ENCODE measurements at regions not wholly inside any gene's neighbourhood (a gene's known extent, or its start where the extent isn't known, plus 50 kb on each side); places are given as distances from the start of the nearest gene placed in this dataset.
A peak's percentile ranks its signal among the peaks of the same experiment; 100 is the strongest.

- in situ Hi-C loops (cut with HindIII; ENCODE audit: low pct_unique_long_range_greater_than_20kb, low sequenced_read_pairs), result no loop called here
- TF ChIP-seq JUND (IDR thresholded peaks at IDR 0.05; ENCODE audit: low read depth), result no peak
- no peak for DNase-seq (ENCODE audit: low read depth in 1 of 2, low spot score in 1 of 2)
Measured at GRCh38 chr2:117698287-117698686, 116.2 kb upstream of the DDX18 start.

- no peak for DNase-seq (ENCODE audit: low read depth in 1 of 2, low spot score in 1 of 2)
- no peak for TF ChIP-seq JUND (IDR thresholded peaks at IDR 0.05; ENCODE audit: low read depth)
- in situ Hi-C loops (cut with HindIII; ENCODE audit: low pct_unique_long_range_greater_than_20kb, low sequenced_read_pairs), result no loop called here
Measured at GRCh38 chr2:117698819-117699218, 115.7 kb upstream of the DDX18 start.

DNA sequence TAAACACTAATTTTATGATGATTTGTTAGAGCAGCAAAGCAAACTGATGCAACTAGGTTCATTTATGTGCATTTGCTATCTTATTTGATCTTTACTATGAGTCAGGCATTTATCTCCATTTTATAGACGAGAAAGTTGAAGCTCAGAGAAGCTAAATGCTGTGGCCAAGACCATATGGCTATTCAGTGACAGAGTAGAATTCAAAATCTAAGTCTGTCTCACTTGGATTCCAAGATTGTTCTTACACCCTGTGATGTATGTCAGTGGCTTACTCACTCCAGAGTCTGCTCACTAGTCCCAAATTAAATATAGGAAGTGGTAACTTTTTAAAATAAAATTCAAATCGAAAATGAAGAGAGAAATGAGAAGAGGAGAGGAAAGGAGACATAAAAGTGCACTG lies 114.0 kb upstream of the DDX18 start:
- TF ChIP-seq JUND (IDR thresholded peaks at IDR 0.05; ENCODE audit: low read depth), result no peak
- in situ Hi-C loops (cut with HindIII; ENCODE audit: low pct_unique_long_range_greater_than_20kb, low sequenced_read_pairs), result no loop called here
- DNase-seq (ENCODE audit: low read depth in 1 of 2, low spot score in 1 of 2), result no peak

DNA sequence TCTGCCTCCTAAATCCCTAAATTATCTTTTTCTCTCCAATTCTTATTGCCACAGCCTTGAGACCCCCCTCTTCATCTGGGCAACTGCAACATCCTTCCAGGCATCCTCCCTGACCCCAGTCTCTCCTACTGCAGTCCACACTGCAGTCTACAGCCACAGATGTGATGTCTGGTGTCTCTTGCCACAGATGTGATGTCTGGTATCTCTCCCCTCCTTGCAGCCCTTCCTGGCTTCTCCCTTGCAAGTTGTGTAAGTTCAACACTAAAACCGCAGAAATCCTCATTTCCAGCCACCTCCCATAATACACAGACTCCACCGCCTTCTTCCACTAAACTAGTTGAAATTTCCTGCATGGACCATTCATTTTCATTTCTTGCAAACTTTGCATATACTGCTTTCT lies 113.1 kb upstream of the DDX18 start:
- no peak for TF ChIP-seq JUND (IDR thresholded peaks at IDR 0.05; ENCODE audit: low read depth)
- in situ Hi-C loops (cut with HindIII; ENCODE audit: low pct_unique_long_range_greater_than_20kb, low sequenced_read_pairs), result no loop called here
- no peak for DNase-seq (ENCODE audit: low read depth in 1 of 2, low spot score in 1 of 2)

GRCh38 chr2:117702098-117702497 lies 112.4 kb upstream of the DDX18 start:
- in situ Hi-C loops (cut with HindIII; ENCODE audit: low pct_unique_long_range_greater_than_20kb, low sequenced_read_pairs), result no loop called here

GRCh38 chr2:117703858-117704257 lies 110.6 kb upstream of the DDX18 start:
- DNase-seq (ENCODE audit: low read depth in 1 of 2, low spot score in 1 of 2), result peak in 1 of 2 experiments; percentile 19
- TF ChIP-seq JUND (IDR thresholded peaks at IDR 0.05; ENCODE audit: low read depth), result no peak
- in situ Hi-C loops (cut with HindIII; ENCODE audit: low pct_unique_long_range_greater_than_20kb, low sequenced_read_pairs), result no loop called here

More at GRCh38 chr2:117702098-117702497, 112.4 kb upstream of the DDX18 start:
- TF ChIP-seq JUND (IDR thresholded peaks at IDR 0.05; ENCODE audit: low read depth), result no peak
- DNase-seq (ENCODE audit: low read depth in 1 of 2, low spot score in 1 of 2), result no peak

GRCh38 chr2:117704818-117705217 lies 109.7 kb upstream of the DDX18 start:
- no peak for TF ChIP-seq JUND (IDR thresholded peaks at IDR 0.05; ENCODE audit: low read depth)
- in situ Hi-C loops (cut with HindIII; ENCODE audit: low pct_unique_long_range_greater_than_20kb, low sequenced_read_pairs), result no loop called here
- DNase-seq (ENCODE audit: low read depth in 1 of 2, low spot score in 1 of 2), result no peak

DNA sequence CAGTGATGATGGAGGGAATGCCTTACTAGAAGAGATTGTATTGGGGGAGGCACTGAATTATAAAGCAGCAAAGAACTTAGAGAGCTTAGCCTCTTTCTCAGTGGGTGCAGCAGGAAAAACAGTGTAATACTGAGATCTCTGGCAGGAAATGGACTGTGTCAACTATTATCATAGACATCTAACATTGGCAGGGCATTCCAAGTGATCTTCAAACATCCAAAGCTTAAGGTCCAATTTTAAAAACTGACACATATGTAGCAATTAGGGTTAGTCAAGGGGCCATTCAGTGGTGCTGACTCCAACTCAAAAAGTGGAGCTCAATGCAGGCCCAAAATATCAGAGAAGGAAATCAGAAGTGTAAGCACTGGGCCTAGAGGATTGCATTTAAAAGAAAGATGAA lies 106.6 kb upstream of the DDX18 start:
- no peak for TF ChIP-seq JUND (IDR thresholded peaks at IDR 0.05; ENCODE audit: low read depth)
- DNase-seq (ENCODE audit: low read depth in 1 of 2, low spot score in 1 of 2), result no peak
- in situ Hi-C loops (cut with HindIII; ENCODE audit: low pct_unique_long_range_greater_than_20kb, low sequenced_read_pairs), result no loop called here

DNA sequence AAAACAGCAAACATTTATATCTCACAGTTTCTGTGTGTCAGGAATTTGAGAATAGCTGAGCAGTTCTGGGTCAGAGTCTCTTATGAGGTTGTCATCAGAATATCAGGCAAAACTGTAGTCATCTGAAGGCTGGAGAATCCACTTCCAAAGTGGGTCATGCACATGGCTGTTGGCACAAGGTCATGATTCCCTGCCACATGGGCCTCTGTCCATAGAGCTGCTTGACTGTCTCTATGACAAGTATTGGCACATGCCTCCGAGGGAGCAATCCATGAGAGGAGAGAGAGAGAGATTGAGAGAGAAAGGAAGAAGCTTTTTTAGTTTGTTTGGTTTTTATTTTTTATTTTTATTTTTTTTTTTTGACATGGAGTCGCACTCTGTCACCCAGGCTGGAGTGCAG lies 101.8 kb upstream of the DDX18 start:
- in situ Hi-C loops (cut with HindIII; ENCODE audit: low pct_unique_long_range_greater_than_20kb, low sequenced_read_pairs), result no loop called here
- TF ChIP-seq JUND (IDR thresholded peaks at IDR 0.05; ENCODE audit: low read depth), result no peak
- DNase-seq (ENCODE audit: low read depth in 1 of 2, low spot score in 1 of 2), result no peak

- in situ Hi-C loops (cut with HindIII; ENCODE audit: low pct_unique_long_range_greater_than_20kb, low sequenced_read_pairs), result no loop called here
- TF ChIP-seq JUND (IDR thresholded peaks at IDR 0.05; ENCODE audit: low read depth), result no peak
- no peak for DNase-seq (ENCODE audit: low read depth in 1 of 2, low spot score in 1 of 2)
Measured at GRCh38 chr2:117714110-117714509, 100.4 kb upstream of the DDX18 start.

DNA sequence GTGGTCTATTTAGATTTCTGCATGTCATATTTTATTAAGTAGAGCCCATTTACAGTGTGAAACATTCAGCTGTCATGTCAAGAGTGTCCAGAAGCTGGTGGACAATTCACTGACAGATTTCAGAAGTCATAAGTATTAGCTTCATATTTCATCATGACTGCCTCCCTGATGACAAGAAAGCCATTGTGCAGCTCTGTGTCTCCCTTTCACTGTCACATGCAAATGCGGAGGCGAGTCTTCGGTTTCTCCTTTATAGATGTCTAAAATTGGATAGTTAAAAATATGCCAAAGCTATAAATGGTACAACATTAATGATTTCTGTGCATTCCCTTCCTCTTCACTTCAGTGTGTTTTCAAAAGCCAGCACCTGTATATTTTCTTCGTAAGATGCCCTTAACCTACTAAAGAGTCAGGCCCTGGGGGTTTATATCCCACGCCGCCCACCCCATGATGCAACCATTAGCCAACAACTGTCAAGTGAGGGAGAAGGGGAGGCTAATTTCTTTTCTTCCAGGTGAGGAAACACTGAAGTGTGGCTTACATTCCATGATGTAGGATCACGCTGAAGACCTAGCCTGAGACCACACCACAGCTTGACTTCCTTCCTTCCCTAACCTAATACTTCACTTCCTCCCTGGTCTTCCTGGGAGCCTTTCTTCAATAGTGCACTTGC lies 99.6 kb upstream of the DDX18 start:
- in situ Hi-C loops (cut with HindIII; ENCODE audit: low pct_unique_long_range_greater_than_20kb, low sequenced_read_pairs), result no loop called here
- TF ChIP-seq JUND (IDR thresholded peaks at IDR 0.05; ENCODE audit: low read depth), result no peak
- no peak for DNase-seq (ENCODE audit: low read depth in 1 of 2, low spot score in 1 of 2)

GRCh38 chr2:117716505-117716904 lies 98.0 kb upstream of the DDX18 start:
- in situ Hi-C loops (cut with HindIII; ENCODE audit: low pct_unique_long_range_greater_than_20kb, low sequenced_read_pairs), result no loop called here
- no peak for DNase-seq (ENCODE audit: low read depth in 1 of 2, low spot score in 1 of 2)
- no peak for TF ChIP-seq JUND (IDR thresholded peaks at IDR 0.05; ENCODE audit: low read depth)

- TF ChIP-seq JUND (IDR thresholded peaks at IDR 0.05; ENCODE audit: low read depth), result no peak
- in situ Hi-C loops (cut with HindIII; ENCODE audit: low pct_unique_long_range_greater_than_20kb, low sequenced_read_pairs), result no loop called here
- DNase-seq (ENCODE audit: low read depth in 1 of 2, low spot score in 1 of 2), result peak in 1 of 2 experiments; percentile 5
Measured at GRCh38 chr2:117717072-117717471, 97.4 kb upstream of the DDX18 start.

- DNase-seq (ENCODE audit: low read depth in 1 of 2, low spot score in 1 of 2), result no peak
- in situ Hi-C loops (cut with HindIII; ENCODE audit: low pct_unique_long_range_greater_than_20kb, low sequenced_read_pairs), result no loop called here
- TF ChIP-seq JUND (IDR thresholded peaks at IDR 0.05; ENCODE audit: low read depth), result no peak
Measured at GRCh38 chr2:117718048-117718447, 96.4 kb upstream of the DDX18 start.

Data from T47D (cell line).